Pancreas (tissue), 10 donors: ENCODE measurements at regions not wholly inside any gene's neighbourhood (a gene's known extent, or its start where the extent isn't known, plus 50 kb on each side); places are given as distances from the start of the nearest gene placed in this dataset.

Source experiments
- ATAC-seq, 4 donors: fragments of 200-7000 bp; cut with Tn5 transposase; one replicate each; pipeline versions ENCODE4 v1.8.0 to v1.9.1; 2020; ENCODE audit warnings: mild to moderate bottlenecking in 4 of 4, moderate library complexity in 4 of 4
- DNase-seq, 6 donors: peaks; one replicate each; pipeline ENCODE4 v3.0.0-alpha.2; 2020
- FAIRE-seq: peaks from 2 replicates; lab custom pipeline; 2012; peaks lifted over from hg19 to GRCh38; lab: Jason Lieb, UNC
- H3K27ac ChIP-seq, 4 donors: fragments of 200-600 bp; sonication (generic); 1 replicate in 3 of 4; 2 replicates in 1 of 4; pipeline versions ENCODE4 v1.5.0 to v1.8.0; 2020
- H3K27me3 ChIP-seq, 4 donors: fragments of 200-600 bp; one replicate each; pipeline ENCODE4 v1.8.0; 2021
- H3K36me3 ChIP-seq, 3 donors: fragments of 200-600 bp; sonication (generic) in 1 of 3; one replicate each; pipeline versions ENCODE4 v1.5.0 to v1.8.0; 2020 to 2021
- H3K4me1 ChIP-seq, 3 donors: fragments of 200-600 bp; one replicate each; pipeline ENCODE4 v1.8.0; 2021
- H3K4me3 ChIP-seq, 4 donors: fragments of 200-600 bp; sonication (generic) in 2 of 4; one replicate each; pipeline versions ENCODE4 v1.5.0 to v1.8.0; 2020 to 2021
- H3K9me3 ChIP-seq, 4 donors: fragments of 200-600 bp; one replicate each; pipeline ENCODE4 v1.8.0; 2021
- CTCF ChIP-seq, 4 donors: fragments of 200-600 bp; sonication (generic) in 3 of 4; IDR thresholded peaks; one replicate each; pipeline versions ENCODE4 v1.5.0 to v1.8.0; 2021; ENCODE audit warnings: antibody characterized with exemption in 4 of 4
- WGBS, 2 donors: extraction: QIAGEN DNeasy Blood & Tissue Kit; methylation state at CpG; one replicate each; pipeline ENCODE4 v1.1.7; 2013; 5-methylcytosine and 5-hydroxymethylcytosine counted together
- intact Hi-C, 3 donors: fragments of 100-400 bp; cut with DNase I; formaldehyde crosslinking; loops; one replicate each; pipeline versions ENCODE4 v1.11.1 to v1.14.2; 2022
- donor health status: healthy with polysubstance abuse.
- donor health status: DM: no; HTN: no; CAD: no; lungs with moderate emphysema.
- donor health status: DM: no; HTN: no; CAD: no.
- donor health status: control.
- donor health status: control.
- donor health status: Bipolar disorder and iron deficiency.
- donor health status: DM: yes; HTN: yes; CAD: no.
- donor health status: DM: no; HTN: no; CAD: no.
- donor health status: DM: no; HTN: no; CAD: no.
- donor health status: DM: yes; HTN: yes; CAD: no.

- Histone ChIP-seq H3K27ac (no peak overlapping the region), H3K4me3 (no peak overlapping the region), H3K4me1 (peaks cover 0 to 48% (median 45%) of the 10 kb centered on the region in 3 donors), H3K9me3 (no peaks in the 10 kb centered on the region), H3K36me3 (no peaks in the 10 kb centered on the region), H3K27me3 (no peaks in the 10 kb centered on the region)
- TF ChIP-seq CTCF (IDR thresholded peaks at IDR 0.05): no peak
- WGBS, 2 donors: 79 to 80% methylated on average over 7 of the region's 7 CpGs
- intact Hi-C loops: no loop called here
- no peak for FAIRE-seq
- DNase-seq: no peak
- no peak for ATAC-seq
These were observed 142.8 kb upstream of the RAB4A start for GRCh38 chr1:229128066-229128608.

DNA sequence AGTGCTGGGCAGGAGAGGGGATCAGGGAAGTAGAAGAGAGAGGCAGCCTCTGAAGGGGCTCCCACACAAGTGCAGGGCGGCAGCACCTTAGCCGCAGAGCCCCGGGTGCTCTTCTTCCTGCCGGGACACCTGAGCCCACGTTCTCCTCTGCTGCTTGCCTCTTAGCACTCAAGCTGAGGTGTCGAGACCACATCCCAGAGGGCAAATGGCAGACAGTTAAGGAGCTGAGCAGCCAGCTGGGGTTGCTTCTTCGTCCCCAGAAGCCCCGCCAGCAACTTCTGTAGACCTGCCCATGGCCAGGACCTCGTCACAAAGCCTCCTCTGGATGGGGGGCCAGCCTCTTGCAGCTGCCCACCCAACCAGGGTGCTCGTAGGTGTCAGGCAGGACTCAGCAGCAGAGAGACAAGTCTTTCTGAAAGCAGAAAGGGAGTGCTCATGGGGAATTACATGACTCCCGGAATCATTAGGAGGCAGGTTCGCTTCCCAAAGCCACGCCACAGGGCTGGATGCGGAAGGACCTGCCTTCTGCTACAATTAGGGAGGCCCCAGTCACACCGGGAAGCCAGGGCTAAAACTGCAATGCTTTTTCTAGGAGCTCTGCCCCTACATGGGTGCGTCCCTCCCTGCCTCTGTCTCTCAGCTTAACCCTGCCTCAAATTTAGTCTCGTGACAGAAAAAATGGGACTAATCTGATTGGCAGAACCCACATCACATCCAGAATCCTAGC, 141.4 kb upstream of the RAB4A start:
- Histone ChIP-seq H3K36me3 (no peaks in the 10 kb centered on the region), H3K27ac (peak overlapping the region; percentile 41 to 90 (median 58)), H3K9me3 (no peaks in the 10 kb centered on the region), H3K4me3 (no peak overlapping the region), H3K4me1 (peaks cover 0 to 41% (median 38%) of the 10 kb centered on the region in 3 donors), H3K27me3 (no peaks in the 10 kb centered on the region)
- intact Hi-C loops: no loop called here
- DNase-seq (no peak), FAIRE-seq (no peak), ATAC-seq (no peak)
- WGBS, 2 donors: 86 to 89% methylated on average over 17 of the region's 17 CpGs
- no peak for TF ChIP-seq CTCF (IDR thresholded peaks at IDR 0.05)

DNA sequence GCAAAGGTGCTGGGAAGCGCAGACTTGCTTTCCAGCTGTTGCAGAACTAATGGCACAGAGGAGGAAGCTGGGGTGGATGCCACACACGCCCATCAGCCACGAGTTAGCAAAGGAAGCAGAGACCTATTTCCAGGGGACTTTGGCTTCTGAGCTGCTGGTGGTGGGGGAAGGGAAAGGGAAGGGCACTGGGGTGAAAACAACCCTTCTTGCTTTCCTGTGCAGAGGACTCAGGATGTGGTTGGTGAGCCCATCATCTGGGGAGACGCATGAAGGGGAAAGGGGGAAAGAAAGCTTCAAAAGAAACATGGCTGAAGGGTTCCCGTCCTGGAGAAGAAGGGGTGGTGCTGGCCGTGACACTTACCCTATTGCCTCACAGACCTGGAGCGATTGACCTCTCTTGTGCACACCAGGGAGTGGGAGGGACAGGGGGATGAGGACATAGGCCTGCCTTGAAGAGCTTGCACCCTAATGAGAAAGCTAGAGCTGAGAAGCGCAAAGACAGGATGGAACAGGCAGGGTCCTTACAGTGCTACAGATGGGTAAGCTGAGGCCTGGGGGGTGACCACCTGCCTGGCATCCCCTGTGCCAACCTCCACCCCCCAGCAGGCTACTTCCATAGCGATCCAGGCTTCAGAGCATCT, 140.8 kb upstream of the RAB4A start:
- FAIRE-seq (no peak), ATAC-seq (peak; percentile 11 to 61 (median 49)), DNase-seq (peak in 1 of 6 donors; percentile 47)
- H3K27me3 ChIP-seq: no peaks in the 10 kb centered on the region
- intact Hi-C loops: no loop called here
- H3K4me1 ChIP-seq: peaks cover 0 to 37% (median 33%) of the 10 kb centered on the region in 3 donors
- H3K27ac ChIP-seq: peak overlapping the region; percentile 49 to 90 (median 73)
- no peak for TF ChIP-seq CTCF (IDR thresholded peaks at IDR 0.05)
- 73% methylated on average over 9 of the region's 9 CpGs for WGBS, 2 donors
- no peaks in the 10 kb centered on the region for H3K9me3 ChIP-seq
- H3K36me3 ChIP-seq: no peaks in the 10 kb centered on the region
- H3K4me3 ChIP-seq: no peak overlapping the region

DNA sequence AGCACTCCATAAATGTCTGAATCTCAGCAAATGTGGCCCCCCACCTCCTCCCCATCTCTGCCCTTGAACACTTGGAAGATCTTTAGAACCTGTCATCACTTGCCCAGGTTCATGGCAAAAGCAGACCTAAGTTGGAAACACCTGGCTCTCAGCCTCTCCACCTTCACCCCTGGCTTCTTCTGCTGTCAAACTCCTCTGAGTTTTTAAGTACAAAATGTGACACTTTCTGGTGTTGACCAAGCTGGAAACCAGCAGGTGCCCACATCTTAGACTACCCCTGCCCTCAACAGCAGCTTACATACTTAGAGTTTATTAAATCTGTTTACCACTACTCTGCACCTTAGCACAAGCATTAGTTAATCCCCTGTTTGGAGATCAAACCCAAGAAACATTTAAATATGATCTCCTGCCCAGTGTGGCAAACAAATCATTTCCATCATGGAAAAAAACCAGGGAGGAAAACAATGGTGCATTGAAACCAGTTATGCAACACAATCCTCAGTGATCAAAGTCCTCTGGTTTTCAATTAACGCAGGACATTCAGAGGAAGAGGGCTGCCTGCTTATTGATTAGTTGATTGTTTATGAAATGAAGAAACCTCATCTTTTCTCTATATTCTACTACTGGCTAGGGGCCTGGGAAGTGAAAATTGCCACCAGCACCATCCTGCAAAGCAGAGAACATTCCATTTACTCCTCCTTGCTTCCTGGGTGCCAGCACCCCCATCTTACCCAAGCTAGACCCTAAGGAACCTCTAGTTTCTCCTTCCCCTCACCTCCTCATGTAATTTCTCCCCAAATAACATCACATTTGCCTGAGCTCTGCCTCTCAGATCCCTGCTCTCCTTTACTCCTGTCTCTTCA, 139.4 kb upstream of the RAB4A start:
- H3K27me3 ChIP-seq: no peaks in the 10 kb centered on the region
- no peak for TF ChIP-seq CTCF (IDR thresholded peaks at IDR 0.05)
- DNase-seq (no peak), FAIRE-seq (no peak), ATAC-seq (peak; percentile 75 to 89 (median 82))
- no peak overlapping the region for H3K4me3 ChIP-seq
- no peaks in the 10 kb centered on the region for H3K9me3 ChIP-seq
- intact Hi-C loops: no loop called here
- H3K4me1 ChIP-seq: peaks cover 0 to 37% (median 29%) of the 10 kb centered on the region in 3 donors
- 16% methylated on average over 1 of the region's 1 CpG for WGBS, 2 donors
- peak overlapping the region; percentile 49 to 90 (median 73) for H3K27ac ChIP-seq
- H3K36me3 ChIP-seq: no peaks in the 10 kb centered on the region
